ENCODE measurements at regions not wholly inside any gene's neighbourhood (a gene's known extent, or its start where the extent isn't known, plus 50 kb on each side); places are given as distances from the start of the nearest gene placed in this dataset.

DNA sequence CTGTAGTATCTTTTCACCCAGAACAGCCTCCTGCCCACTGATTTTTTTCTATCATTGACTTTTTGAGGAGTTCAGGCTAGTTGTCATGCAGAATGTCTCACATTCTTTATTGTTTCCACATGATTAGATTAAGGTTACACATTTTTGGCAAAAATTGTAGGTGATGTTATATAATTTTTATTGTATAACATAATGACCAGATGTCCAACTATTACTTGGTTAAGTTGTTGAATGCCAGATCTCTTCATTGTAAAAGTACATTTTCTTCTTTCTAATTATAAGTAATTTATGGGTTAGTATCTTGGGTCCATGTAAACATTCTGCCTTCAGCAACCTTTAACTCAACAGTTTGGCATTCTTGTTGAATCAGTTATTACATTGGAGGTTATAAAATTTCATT lies 138.4 kb downstream of the POSTN start:
- intact Hi-C loops (cut with DNase I), result no loop called here
- DNase-seq, result no peak
- no peak overlapping the region for H3K27ac ChIP-seq (ENCODE audit: low read depth in 2 of 2, low read length in 2 of 2)

DNA sequence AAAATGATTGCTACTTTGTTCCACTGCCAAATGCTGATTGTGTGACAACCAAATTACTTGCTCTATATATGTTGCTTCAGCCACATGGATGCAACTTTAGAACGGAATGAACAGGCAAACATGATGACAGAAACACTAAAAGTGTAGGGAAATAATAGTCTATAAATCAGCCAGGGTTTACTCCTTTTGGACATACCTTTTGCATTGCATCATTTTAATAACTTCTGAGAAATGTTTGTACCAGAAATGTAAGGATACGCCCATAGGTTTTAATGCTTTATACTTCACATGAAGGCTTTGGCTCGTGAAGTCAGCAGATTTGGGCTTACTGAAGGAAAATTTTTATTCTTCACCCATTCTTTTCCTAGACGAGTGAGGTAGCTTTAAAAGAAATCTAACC lies 141.0 kb downstream of the POSTN start:
- no peaks in the 10 kb centered on the region for H3K4me1 ChIP-seq (ENCODE audit: control insufficient read depth in 2 of 3, insufficient read depth in 2 of 3, low read depth in 1 of 3, low read length in 3 of 3)
- H3K9me3 ChIP-seq (ENCODE audit: control insufficient read depth in 2 of 3, insufficient read depth in 1 of 3, low read length in 3 of 3), result no peaks in the 10 kb centered on the region
- no peak for FAIRE-seq
- H3K27me3 ChIP-seq (ENCODE audit: control insufficient read depth, insufficient read depth, low read length), result no peaks in the 10 kb centered on the region
- TF ChIP-seq, protein P1, sequence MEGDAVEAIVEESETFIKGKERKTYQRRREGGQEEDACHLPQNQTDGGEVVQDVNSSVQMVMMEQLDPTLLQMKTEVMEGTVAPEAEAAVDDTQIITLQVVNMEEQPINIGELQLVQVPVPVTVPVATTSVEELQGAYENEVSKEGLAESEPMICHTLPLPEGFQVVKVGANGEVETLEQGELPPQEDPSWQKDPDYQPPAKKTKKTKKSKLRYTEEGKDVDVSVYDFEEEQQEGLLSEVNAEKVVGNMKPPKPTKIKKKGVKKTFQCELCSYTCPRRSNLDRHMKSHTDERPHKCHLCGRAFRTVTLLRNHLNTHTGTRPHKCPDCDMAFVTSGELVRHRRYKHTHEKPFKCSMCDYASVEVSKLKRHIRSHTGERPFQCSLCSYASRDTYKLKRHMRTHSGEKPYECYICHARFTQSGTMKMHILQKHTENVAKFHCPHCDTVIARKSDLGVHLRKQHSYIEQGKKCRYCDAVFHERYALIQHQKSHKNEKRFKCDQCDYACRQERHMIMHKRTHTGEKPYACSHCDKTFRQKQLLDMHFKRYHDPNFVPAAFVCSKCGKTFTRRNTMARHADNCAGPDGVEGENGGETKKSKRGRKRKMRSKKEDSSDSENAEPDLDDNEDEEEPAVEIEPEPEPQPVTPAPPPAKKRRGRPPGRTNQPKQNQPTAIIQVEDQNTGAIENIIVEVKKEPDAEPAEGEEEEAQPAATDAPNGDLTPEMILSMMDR (IDR thresholded peaks at IDR 0.05; ENCODE audit: borderline replicate concordance, extremely low read depth, insufficient read depth), result no peak
- no peak overlapping the region for H3K9ac ChIP-seq (ENCODE audit: low read length in 3 of 3)
- no peak for DNase-seq
- no peak overlapping the region for H3K4me3 ChIP-seq (ENCODE audit: low read length in 3 of 3)
- intact Hi-C loops (cut with DNase I), result no loop called here
- H3K27ac ChIP-seq (ENCODE audit: low read depth in 2 of 2, low read length in 2 of 2), result no peak overlapping the region
- no peaks in the 10 kb centered on the region for H3K36me3 ChIP-seq (ENCODE audit: control insufficient read depth in 2 of 3, insufficient read depth in 3 of 3, low read length in 3 of 3)

More for the DNA sequence above, 138.4 kb downstream of the POSTN start:
- Histone ChIP-seq H3K36me3 (ENCODE audit: control insufficient read depth in 2 of 3, insufficient read depth in 3 of 3, low read length in 3 of 3) (no peaks in the 10 kb centered on the region), H3K4me1 (ENCODE audit: control insufficient read depth in 2 of 3, insufficient read depth in 2 of 3, low read depth in 1 of 3, low read length in 3 of 3) (no peaks in the 10 kb centered on the region), H3K4me3 (ENCODE audit: low read length in 3 of 3) (no peak overlapping the region), H3K9ac (ENCODE audit: low read length in 3 of 3) (no peak overlapping the region), H3K27me3 (ENCODE audit: control insufficient read depth, insufficient read depth, low read length) (no peaks in the 10 kb centered on the region), H3K9me3 (ENCODE audit: control insufficient read depth in 2 of 3, insufficient read depth in 1 of 3, low read length in 3 of 3) (no peaks in the 10 kb centered on the region)
- no peak for FAIRE-seq
- TF ChIP-seq, protein P1 (IDR thresholded peaks at IDR 0.05; ENCODE audit: borderline replicate concordance, extremely low read depth, insufficient read depth), result no peak

DNA sequence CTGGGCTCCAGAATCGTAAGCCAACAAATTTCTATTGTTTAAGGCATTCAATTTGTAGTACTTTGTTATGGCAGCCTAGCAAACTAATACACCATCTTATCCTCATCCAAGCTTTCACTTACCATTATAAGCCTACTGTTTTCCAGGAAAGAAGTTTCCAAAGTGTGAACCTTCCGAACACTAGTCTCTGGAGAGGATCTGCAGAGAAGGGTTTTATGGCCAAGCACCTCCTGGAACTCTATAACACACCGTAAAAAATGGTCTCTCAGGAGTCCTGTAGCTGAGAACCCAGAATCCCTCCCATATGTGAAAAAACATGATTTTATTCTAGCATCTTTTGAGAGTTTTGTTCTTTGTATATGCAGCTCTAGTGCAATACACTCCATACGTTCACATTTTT lies 142.1 kb downstream of the POSTN start:
- no peak overlapping the region for H3K4me3 ChIP-seq (ENCODE audit: low read length in 3 of 3)
- DNase-seq (no peak), FAIRE-seq (no peak)
- intact Hi-C loops (cut with DNase I), result no loop called here
- no peak overlapping the region for H3K9ac ChIP-seq (ENCODE audit: low read length in 3 of 3)
- H3K36me3 ChIP-seq (ENCODE audit: control insufficient read depth in 2 of 3, insufficient read depth in 3 of 3, low read length in 3 of 3), result no peaks in the 10 kb centered on the region
- H3K9me3 ChIP-seq (ENCODE audit: control insufficient read depth in 2 of 3, insufficient read depth in 1 of 3, low read length in 3 of 3), result no peaks in the 10 kb centered on the region
- H3K4me1 ChIP-seq (ENCODE audit: control insufficient read depth in 2 of 3, insufficient read depth in 2 of 3, low read depth in 1 of 3, low read length in 3 of 3), result no peaks in the 10 kb centered on the region
- H3K27me3 ChIP-seq (ENCODE audit: control insufficient read depth, insufficient read depth, low read length), result no peaks in the 10 kb centered on the region
- no peak overlapping the region for H3K27ac ChIP-seq (ENCODE audit: low read depth in 2 of 2, low read length in 2 of 2)
- TF ChIP-seq, protein P1 (IDR thresholded peaks at IDR 0.05; ENCODE audit: borderline replicate concordance, extremely low read depth, insufficient read depth), result no peak

DNA sequence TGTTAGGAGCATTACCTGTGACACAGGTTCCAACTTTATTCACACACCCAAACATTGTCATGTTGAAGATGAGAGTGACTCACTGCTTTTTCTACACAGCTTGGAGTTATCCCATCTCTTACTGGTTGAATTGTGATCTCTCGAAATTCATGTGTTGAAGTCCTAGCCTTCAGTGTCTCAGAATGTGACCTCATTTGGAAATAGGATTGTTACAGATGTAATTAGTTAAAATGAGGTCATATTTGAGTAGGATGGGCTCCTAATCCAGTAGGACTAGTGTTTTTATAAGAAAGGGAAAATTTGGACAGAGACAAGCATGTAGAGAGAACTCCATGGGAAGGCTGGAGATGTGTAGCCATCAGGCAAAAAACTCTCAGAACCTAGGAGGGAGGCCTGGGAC lies 142.5 kb downstream of the POSTN start:
- Histone ChIP-seq H3K9me3 (ENCODE audit: control insufficient read depth in 2 of 3, insufficient read depth in 1 of 3, low read length in 3 of 3) (no peaks in the 10 kb centered on the region), H3K4me1 (ENCODE audit: control insufficient read depth in 2 of 3, insufficient read depth in 2 of 3, low read depth in 1 of 3, low read length in 3 of 3) (no peaks in the 10 kb centered on the region), H3K36me3 (ENCODE audit: control insufficient read depth in 2 of 3, insufficient read depth in 3 of 3, low read length in 3 of 3) (no peaks in the 10 kb centered on the region), H3K9ac (ENCODE audit: low read length in 3 of 3) (no peak overlapping the region), H3K4me3 (ENCODE audit: low read length in 3 of 3) (no peak overlapping the region), H3K27ac (ENCODE audit: low read depth in 2 of 2, low read length in 2 of 2) (no peak overlapping the region), H3K27me3 (ENCODE audit: control insufficient read depth, insufficient read depth, low read length) (no peaks in the 10 kb centered on the region)
- TF ChIP-seq, protein P1 (IDR thresholded peaks at IDR 0.05; ENCODE audit: borderline replicate concordance, extremely low read depth, insufficient read depth), result no peak
- no peak for FAIRE-seq
- no peak for DNase-seq
- intact Hi-C loops (cut with DNase I), result no loop called here
